SK-N-SH treated with all-trans-retinoic acid at 6 μM for 48 hours (cell line): ENCODE measurements at regions not wholly inside any gene's neighbourhood (a gene's known extent, or its start where the extent isn't known, plus 50 kb on each side); places are given as distances from the start of the nearest gene placed in this dataset.
A peak's percentile ranks its signal among the peaks of the same experiment; 100 is the strongest.

Experiments used
- ATAC-seq: fragments of 200-7000 bp; cut with Tn5 transposase; 3 replicates; pipeline ENCODE4 v1.9.1; 2020; ENCODE audit warnings: mild to moderate bottlenecking, moderate library complexity
- ARNTL ChIP-seq: fragments of 450-650 bp; formaldehyde crosslinking; IDR thresholded peaks from 2 replicates; pipeline ENCODE4 v1.5.0; 2020; ENCODE audit warnings: low read depth, mild to moderate bottlenecking, moderate library complexity, borderline replicate concordance
- BACH2 ChIP-seq: fragments of 250-450 bp; sonication (Bioruptor Pico); IDR thresholded peaks from 2 replicates; pipeline ENCODE4 v1.9.0; 2021; ENCODE audit warnings: mild to moderate bottlenecking, borderline replicate concordance
- CREB5 ChIP-seq: fragments of 250-450 bp; sonication (Bioruptor Pico); IDR thresholded peaks from 2 replicates; pipeline ENCODE4 v1.5.1; 2020; ENCODE audit warnings: low read depth, mild to moderate bottlenecking, moderate library complexity
- CSDC2 ChIP-seq: fragments of 250-450 bp; sonication (Bioruptor Pico); IDR thresholded peaks from 2 replicates; pipeline ENCODE4 v1.5.0; 2020; ENCODE audit warnings: mild to moderate bottlenecking, moderate library complexity
- ESRRG ChIP-seq: fragments of 250-450 bp; sonication (Bioruptor Pico); IDR thresholded peaks from 2 replicates; pipeline ENCODE4 v1.6.1; 2021; ENCODE audit warnings: mild to moderate bottlenecking
- ISL1 ChIP-seq: fragments of 250-450 bp; sonication (Bioruptor Pico); IDR thresholded peaks from 2 replicates; pipeline ENCODE4 v2.1.2; 2022; ENCODE audit warnings: mild to moderate bottlenecking, moderate library complexity
- PATZ1 ChIP-seq: fragments of 250-450 bp; sonication (Bioruptor Pico); IDR thresholded peaks from 2 replicates; pipeline ENCODE4 v1.8.0; 2020; ENCODE audit warnings: mild to moderate bottlenecking, moderate library complexity, borderline replicate concordance
- POU6F1 ChIP-seq: fragments of 250-450 bp; sonication (Bioruptor Pico); IDR thresholded peaks from 2 replicates; pipeline ENCODE4 v1.8.0; 2021; ENCODE audit warnings: low read depth, mild to moderate bottlenecking, moderate library complexity, borderline replicate concordance
- PPARA ChIP-seq: fragments of 250-450 bp; sonication (Bioruptor Pico); IDR thresholded peaks from 2 replicates; pipeline ENCODE4 v1.5.0; 2020; ENCODE audit warnings: mild to moderate bottlenecking, borderline replicate concordance
- TCF4 ChIP-seq: fragments of 250-450 bp; sonication (Bioruptor Pico); IDR thresholded peaks from 2 replicates; pipeline ENCODE4 v1.8.0; 2021; ENCODE audit warnings: mild to moderate bottlenecking, moderate library complexity, borderline replicate concordance
- TOX ChIP-seq: fragments of 250-450 bp; sonication (Bioruptor Pico); IDR thresholded peaks from 2 replicates; pipeline ENCODE4 v1.8.0; 2021; ENCODE audit warnings: mild to moderate bottlenecking, moderate library complexity, borderline replicate concordance
- TSHZ2 ChIP-seq: fragments of 250-450 bp; sonication (Bioruptor Pico); IDR thresholded peaks from 2 replicates; pipeline ENCODE4 v1.5.0; 2020; ENCODE audit warnings: mild to moderate bottlenecking, moderate library complexity
- ZFP3 ChIP-seq: fragments of 250-450 bp; sonication (Bioruptor Pico); IDR thresholded peaks from 2 replicates; pipeline ENCODE4 v1.5.0; 2020; ENCODE audit warnings: mild to moderate bottlenecking, moderate library complexity
- ZFP30 ChIP-seq: fragments of 450-650 bp; formaldehyde crosslinking; IDR thresholded peaks from 2 replicates; pipeline ENCODE4 v1.5.0; 2022; ENCODE audit warnings: mild to moderate bottlenecking, moderate library complexity
- ZNF565 ChIP-seq: fragments of 450-650 bp; formaldehyde crosslinking; conservative IDR thresholded peaks from 2 replicates; pipeline ENCODE4 v1.5.0; 2020; ENCODE audit warnings: low read depth, mild to moderate bottlenecking, moderate library complexity
- ZNF70 ChIP-seq: fragments of 450-650 bp; formaldehyde crosslinking; IDR thresholded peaks from 2 replicates; pipeline ENCODE4 v1.5.0; 2020; ENCODE audit warnings: mild to moderate bottlenecking, moderate library complexity
- ZNF8 ChIP-seq: fragments of 450-650 bp; formaldehyde crosslinking; IDR thresholded peaks from 2 replicates; pipeline ENCODE4 v1.5.0; 2020; ENCODE audit warnings: mild to moderate bottlenecking, moderate library complexity

- no peak for TF ChIP-seq ARNTL (CRISPR knock-in tag)
- TF ChIP-seq PPARA (CRISPR knock-in tag): no peak
- no peak for TF ChIP-seq ISL1 (CRISPR knock-in tag)
- TF ChIP-seq ZFP30 (CRISPR knock-in tag): no peak
- no peak for TF ChIP-seq CSDC2 (CRISPR knock-in tag)
- TF ChIP-seq ZFP3 (CRISPR knock-in tag): no peak
- ATAC-seq: no peak
These were observed 378.2 kb upstream of the ST6GAL2 start for GRCh38 chr2:107264184-107264583.

DNA sequence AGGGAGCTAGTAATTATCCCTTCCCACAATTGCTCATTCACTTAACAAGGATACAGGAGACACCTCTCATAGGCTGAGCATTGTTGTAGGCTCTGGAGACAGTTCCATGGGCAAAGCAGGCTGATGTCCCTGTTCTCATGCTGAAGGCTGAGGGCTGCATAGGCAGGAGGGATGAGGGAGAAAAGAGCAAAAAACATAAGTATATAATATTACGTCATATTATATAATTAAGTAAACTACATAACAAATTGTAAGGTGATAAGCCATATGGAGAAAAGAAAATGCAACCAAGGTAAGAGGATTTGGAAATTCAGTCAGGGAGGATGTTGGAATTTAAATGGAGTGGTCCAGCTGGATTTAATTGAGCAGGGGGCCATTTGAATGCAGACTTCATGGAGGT is 380.6 kb upstream of the ST6GAL2 start:
- ATAC-seq: no peak
- TF ChIP-seq BACH2 (CRISPR knock-in tag) (no peak), CREB5 (CRISPR knock-in tag) (no peak), ZNF565 (no peak), POU6F1 (CRISPR knock-in tag) (no peak), TOX (CRISPR knock-in tag) (no peak), ZNF70 (no peak), PATZ1 (no peak)

DNA sequence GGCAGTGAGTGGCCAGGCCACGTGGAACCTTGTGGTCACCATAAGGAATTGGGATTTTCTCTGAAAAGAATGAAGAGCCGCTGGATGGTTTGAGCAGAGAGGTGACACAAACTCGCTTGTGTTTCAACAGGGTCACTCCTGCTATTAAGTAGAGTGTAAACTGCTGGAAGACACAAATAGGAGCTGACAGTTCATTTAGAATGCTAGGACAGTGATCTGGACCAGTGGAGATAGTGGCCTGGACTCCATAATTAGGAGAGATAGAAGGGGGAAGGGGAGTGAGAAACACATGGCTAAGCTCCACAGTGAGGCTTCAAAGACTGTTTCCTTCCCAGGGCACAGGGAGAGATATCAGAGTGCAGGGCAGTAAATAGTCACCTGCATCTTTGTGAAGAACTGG is 381.1 kb upstream of the ST6GAL2 start:
- no peak for ATAC-seq
- TF ChIP-seq POU6F1 (CRISPR knock-in tag) (no peak), ZFP30 (CRISPR knock-in tag) (no peak), ESRRG (CRISPR knock-in tag) (no peak)

GRCh38 chr2:107276034-107276433 is 390.1 kb upstream of the ST6GAL2 start:
- no peak for ATAC-seq
- no peak for TF ChIP-seq PPARA (CRISPR knock-in tag)
- peak; percentile 85 for TF ChIP-seq ISL1 (CRISPR knock-in tag)
- peak; percentile 43; the same call in 1 of the 2 replicates for TF ChIP-seq TCF4 (CRISPR knock-in tag)

DNA sequence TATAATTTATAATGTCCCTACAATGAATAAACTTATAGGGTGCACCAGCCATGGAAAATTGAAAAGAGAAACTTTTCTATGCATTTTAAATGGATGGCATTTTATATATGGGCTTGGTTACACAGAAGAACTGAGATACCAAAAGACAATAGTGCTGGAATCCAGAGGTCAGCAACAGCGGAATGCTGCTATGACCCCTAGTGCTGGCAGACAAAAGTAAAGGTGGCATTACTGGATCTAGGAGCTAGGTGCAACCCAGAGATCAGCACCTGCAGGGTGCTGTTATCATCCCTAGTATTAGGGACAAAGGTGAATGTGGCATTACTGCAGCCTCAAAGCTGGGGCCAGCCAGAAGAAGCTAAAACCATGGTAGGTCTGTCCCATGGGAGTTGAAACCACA is 392.7 kb upstream of the ST6GAL2 start:
- TF ChIP-seq CSDC2 (CRISPR knock-in tag) (no peak), ZNF70 (no peak), ZFP30 (CRISPR knock-in tag) (no peak), ZNF8 (CRISPR knock-in tag) (no peak), TSHZ2 (no peak), ARNTL (CRISPR knock-in tag) (no peak)
- no peak for ATAC-seq
